KG1 (cell line): ENCODE measurements at regions not wholly inside any gene's neighbourhood (a gene's known extent, or its start where the extent isn't known, plus 50 kb on each side); places are given as distances from the start of the nearest gene placed in this dataset.

Experiments used
- DNase-seq: peaks from one replicate; lab custom pipeline; 2025; lab: John Stamatoyannopoulos, UW

- DNase-seq: no peak
Measured at GRCh38 chr14:98477935-98478334, 794.1 kb downstream of the BCL11B start.

DNA sequence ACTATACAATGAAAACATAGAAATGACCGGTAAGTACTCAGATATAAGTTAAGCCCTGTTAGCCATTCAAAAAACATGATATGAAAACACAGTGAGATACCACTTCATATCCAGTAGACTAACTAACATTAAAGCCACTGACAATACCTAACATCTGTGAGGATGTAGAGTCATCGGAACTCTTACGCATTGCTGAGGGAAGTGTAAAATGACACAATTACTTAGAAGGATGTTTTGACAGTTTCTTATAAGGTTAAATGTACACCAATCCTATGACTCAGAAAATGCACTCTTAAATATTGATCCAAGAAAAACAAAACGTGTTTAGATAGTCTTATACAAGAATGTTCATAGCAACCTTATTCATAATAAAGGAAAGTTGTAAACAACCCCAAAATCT, 782.9 kb downstream of the BCL11B start:
- DNase-seq: no peak

- DNase-seq: no peak
Measured at GRCh38 chr14:98494582-98494981, 777.4 kb downstream of the BCL11B start.

DNA sequence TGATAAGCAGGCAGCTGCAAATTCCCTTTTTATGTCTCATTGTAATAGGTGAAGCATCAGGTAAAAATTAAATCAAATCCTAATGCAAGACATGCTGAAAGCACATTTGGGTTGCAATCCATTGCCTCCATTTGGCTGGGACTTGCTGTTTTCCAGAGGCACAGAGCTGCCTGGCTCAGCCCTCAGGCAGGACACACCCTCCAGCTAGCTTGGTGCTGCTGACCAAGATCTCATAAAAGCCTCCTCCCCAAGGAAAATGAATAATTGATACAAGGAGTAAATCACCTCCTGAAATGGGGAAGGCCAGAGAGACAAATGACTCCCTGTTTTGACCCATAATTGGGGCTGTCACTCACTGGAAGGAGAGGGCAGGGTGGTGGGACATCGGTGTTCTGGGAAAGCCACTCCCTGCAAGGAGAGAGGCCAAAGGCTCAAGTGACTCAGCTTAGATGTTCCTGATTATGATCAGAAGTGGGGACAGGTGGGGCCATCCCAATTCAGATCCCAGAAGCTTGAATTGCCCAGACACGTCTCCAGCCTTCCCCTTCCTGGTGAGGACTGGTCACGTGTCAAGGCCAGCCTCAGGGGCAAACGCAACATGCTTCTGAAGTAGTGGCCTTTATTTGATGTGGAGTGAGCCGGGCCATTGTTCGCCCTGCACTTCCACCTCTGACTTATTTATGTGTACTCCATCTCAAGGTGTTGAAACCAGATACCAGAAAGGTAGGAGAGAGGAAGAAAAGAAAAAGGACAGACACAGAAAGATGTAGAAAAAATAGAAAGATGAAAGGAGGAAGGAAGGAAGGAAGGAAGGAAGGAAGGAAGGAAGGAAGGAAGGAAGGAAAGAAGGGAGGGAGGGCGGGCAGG, 773.7 kb downstream of the BCL11B start:
- no peak for DNase-seq

DNA sequence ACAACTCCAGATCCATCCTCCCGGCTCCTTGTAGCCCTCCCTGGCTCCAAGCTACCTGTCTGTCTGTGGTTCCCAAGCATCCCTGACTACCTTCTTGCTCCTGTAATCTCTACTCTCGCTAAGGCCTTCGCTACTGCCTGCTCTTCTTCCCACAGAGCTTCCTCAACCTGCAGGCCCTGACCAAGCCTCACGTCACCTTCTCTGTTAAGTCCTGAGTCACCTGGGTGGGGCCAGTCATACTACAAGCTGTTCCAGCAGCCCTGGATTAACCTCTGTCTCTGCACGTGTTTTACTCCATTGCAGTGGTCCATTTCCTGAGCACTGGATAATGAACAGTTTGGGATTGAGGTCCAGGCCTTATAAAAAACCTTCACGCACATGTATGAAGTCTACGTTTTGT, 770.7 kb downstream of the BCL11B start:
- DNase-seq: no peak

- DNase-seq: no peak
Measured at GRCh38 chr14:98501836-98502235, 770.2 kb downstream of the BCL11B start.

- no peak for DNase-seq
Measured at GRCh38 chr14:98503086-98503815, 768.7 kb downstream of the BCL11B start.

GRCh38 chr14:98507264-98507663, 764.7 kb downstream of the BCL11B start:
- no peak for DNase-seq

GRCh38 chr14:98510392-98510791, 761.6 kb downstream of the BCL11B start:
- DNase-seq: no peak

GRCh38 chr14:98512501-98513251, 759.3 kb downstream of the BCL11B start:
- no peak for DNase-seq

DNA sequence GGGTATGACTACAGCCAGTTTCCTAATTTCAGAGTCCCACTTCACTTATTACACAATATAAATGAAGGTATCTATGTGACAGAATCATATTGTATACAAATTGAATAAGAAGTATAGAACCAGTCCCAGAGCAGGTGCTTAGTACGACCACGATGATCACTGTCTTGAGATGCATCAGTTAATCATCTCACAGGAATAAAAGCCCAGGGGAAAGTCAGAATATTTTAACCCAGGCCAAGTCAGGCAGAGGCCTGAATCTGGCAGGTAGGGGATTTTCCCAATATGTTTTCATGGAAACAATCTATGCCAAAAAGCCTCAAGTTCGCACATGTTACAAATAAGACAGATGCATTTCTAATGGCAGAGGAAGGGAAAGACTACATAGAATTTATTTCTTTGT, 758.4 kb downstream of the BCL11B start:
- DNase-seq: no peak

DNA sequence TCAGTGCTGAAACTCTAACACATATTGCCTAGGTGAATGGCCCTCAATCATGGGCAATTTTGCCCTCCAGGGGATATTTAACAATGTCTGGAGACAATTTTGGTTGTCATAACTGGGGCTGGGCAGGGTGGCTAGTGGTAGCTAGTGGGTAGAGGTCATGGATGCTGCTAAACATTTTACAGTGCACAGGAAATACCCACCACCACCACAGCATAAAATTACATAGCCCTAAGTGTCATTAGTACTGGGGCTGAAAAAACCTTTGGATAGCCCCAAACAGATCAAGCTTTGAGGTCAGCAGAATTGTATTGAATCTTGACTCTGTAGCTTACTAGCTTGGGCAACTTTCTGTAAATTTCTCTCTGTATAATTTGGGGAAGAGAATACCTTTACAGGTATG, 758.0 kb downstream of the BCL11B start:
- DNase-seq: no peak

- DNase-seq: no peak
Measured at GRCh38 chr14:98536256-98536655, 735.7 kb downstream of the BCL11B start.

GRCh38 chr14:98542316-98542715, 729.7 kb downstream of the BCL11B start:
- DNase-seq: no peak

GRCh38 chr14:98543074-98543473, 728.9 kb downstream of the BCL11B start:
- no peak for DNase-seq

- DNase-seq: no peak
Measured at GRCh38 chr14:98544174-98544573, 727.8 kb downstream of the BCL11B start.

DNA sequence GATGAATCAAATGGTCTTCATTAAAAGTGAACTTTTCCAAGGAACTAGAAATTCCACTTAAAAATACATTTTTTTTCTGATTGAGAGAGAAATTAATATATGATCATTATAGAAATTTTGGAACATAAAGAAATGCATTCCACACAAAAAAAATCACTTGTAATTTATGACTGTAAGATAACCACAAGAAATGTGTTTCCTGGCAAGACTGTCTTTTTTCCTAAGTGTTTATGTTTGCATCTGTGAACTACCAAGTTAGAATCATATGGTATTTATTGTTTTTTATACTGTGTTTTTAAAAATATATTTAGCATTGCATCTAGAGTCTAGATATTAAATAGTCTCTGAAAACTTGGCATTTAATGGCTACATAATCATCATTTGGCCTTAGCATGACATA, 726.8 kb downstream of the BCL11B start:
- no peak for DNase-seq

DNA sequence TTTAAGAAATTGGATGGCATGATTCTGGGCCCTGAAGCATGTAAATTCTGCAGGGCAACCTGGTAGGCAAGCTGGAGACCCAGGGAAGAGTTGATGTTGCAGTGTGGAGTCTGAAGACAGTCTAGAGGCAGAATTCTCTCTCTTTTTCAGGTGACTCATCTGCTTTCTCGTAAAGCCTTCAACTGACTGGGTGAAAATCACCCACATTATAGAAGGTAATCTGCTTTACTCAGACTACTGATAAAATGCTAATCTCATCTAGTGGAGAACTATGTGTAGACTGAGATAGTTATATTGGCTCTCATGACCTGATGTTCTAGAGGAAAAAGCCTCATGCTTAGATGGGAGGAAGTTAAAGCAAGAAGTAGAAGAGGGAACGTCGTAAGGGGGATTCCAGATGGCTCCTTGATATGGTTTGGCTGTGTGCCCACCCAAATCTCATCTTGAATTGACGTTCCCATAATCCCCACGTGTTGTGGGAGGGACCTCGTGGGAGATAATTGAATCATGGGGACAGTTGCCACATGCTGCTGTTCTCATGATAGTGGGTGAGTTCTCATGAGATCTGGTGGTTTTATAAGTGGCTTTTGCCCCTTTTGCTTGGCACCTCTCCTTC, 723.8 kb downstream of the BCL11B start:
- DNase-seq: no peak

- DNase-seq: no peak
Measured at GRCh38 chr14:98551028-98551427, 721.0 kb downstream of the BCL11B start.

DNA sequence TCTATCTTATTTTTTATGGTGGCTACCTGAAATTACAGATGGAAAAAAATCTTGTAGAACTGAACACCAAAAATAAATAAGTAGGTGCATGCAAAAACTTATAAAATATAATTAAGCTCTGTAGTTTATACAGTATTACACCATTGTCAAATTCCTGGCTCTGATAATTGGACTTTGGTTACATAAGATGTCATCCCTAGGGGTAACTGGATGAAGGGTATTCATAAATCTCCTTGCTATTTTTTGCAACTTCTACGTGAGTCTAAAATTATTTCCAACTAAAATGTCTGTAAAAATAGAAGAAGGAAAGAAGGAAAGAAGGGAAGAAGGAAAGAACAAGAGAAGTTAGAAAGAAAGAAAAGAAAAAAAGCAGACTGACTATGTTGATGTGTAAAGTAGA, 716.6 kb downstream of the BCL11B start:
- no peak for DNase-seq

- no peak for DNase-seq
Measured at GRCh38 chr14:98564006-98564405, 708.0 kb downstream of the BCL11B start.

- no peak for DNase-seq
Measured at GRCh38 chr14:98564541-98564940, 707.5 kb downstream of the BCL11B start.
